ENCODE measurements at regions not wholly inside any gene's neighbourhood (a gene's known extent, or its start where the extent isn't known, plus 50 kb on each side); places are given as distances from the start of the nearest gene placed in this dataset.
A peak's percentile ranks its signal among the peaks of the same experiment; 100 is the strongest.

DNA sequence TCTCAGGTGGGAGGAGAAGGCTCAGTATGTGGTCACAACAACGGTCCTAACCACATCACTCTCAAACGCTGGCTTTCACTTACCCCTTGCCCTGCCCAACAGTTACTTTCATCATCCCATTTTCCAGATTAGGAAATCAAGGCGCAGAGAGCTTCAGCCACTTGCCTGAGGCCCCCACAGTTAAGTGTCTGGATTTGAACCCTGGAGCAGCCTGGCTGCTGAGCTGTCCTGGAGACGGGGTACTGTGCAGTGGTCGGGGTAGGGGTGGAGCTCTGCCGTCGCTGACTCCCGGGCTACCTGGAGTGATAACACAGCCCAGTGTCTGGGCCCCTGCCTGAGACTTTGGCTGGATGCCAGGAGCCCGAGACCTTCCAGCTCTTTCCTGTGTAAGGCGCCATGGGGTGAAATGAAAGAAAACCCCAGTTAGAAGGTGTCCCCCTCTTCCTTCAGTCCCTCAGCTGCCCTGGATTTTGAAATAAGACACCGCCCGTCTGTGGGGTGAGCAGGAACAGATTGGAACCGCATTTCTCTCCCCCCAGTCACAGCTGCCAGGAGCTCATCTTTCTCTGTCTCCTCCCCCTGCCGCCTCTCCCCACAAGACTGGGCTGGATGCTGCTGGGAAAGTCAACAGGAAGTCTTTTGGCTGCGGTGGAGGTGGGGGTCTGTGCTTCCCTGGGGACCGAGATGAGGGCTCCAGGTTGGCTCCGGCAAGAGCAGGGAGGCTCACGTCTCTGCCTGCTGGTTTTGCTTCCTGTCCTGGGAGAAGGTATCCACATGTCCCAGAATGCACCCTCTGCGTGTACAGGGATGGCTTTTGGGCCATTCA lies 280.2 kb downstream of the SEC14L1 start (continued):
- TF ChIP-seq, protein P1, sequence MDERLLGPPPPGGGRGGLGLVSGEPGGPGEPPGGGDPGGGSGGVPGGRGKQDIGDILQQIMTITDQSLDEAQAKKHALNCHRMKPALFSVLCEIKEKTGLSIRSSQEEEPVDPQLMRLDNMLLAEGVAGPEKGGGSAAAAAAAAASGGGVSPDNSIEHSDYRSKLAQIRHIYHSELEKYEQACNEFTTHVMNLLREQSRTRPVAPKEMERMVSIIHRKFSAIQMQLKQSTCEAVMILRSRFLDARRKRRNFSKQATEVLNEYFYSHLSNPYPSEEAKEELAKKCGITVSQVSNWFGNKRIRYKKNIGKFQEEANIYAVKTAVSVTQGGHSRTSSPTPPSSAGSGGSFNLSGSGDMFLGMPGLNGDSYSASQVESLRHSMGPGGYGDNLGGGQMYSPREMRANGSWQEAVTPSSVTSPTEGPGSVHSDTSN (CRISPR knock-in tag; IDR thresholded peaks at IDR 0.05; ENCODE audit: low read depth) = no peak
- TF ChIP-seq, protein P1 (tag; conservative IDR thresholded peaks at IDR 0.05; ENCODE audit: low read depth) = peak; percentile 24; the same call in 1 of the 2 replicates
- TF ChIP-seq, protein P2, sequence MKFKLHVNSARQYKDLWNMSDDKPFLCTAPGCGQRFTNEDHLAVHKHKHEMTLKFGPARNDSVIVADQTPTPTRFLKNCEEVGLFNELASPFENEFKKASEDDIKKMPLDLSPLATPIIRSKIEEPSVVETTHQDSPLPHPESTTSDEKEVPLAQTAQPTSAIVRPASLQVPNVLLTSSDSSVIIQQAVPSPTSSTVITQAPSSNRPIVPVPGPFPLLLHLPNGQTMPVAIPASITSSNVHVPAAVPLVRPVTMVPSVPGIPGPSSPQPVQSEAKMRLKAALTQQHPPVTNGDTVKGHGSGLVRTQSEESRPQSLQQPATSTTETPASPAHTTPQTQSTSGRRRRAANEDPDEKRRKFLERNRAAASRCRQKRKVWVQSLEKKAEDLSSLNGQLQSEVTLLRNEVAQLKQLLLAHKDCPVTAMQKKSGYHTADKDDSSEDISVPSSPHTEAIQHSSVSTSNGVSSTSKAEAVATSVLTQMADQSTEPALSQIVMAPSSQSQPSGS (CRISPR knock-in tag; IDR thresholded peaks at IDR 0.05) = no peak
- TF ChIP-seq NFE2 (IDR thresholded peaks at IDR 0.05; ENCODE audit: low read depth) (no peak), RBFOX2 (IDR thresholded peaks at IDR 0.05; ENCODE audit: low read depth, low read length) (no peak), NFRKB (IDR thresholded peaks at IDR 0.05; ENCODE audit: low read depth) (no peak)
